B cell (primary cell): ENCODE measurements at regions not wholly inside any gene's neighbourhood (a gene's known extent, or its start where the extent isn't known, plus 50 kb on each side); places are given as distances from the start of the nearest gene placed in this dataset.

Experiments used
- ATAC-seq: fragments of 200-7000 bp; cut with Tn5 transposase; one replicate; pipeline ENCODE4 v1.10.0; 2021; ENCODE audit warnings: low read depth, mild to moderate bottlenecking, moderate number of reproducible peaks, moderate library complexity
- CTCF ChIA-PET: fragments of 350-600 bp; sonication (Branson Sonifier 250); formaldehyde crosslinking; loops from one replicate; lab custom pipeline; 2021; ENCODE audit warnings: antibody characterized with exemption, inconsistent platforms; lab: Charles Lee
- POLR2A ChIA-PET: fragments of 350-600 bp; sonication (Branson Sonifier 250); formaldehyde crosslinking; loops from one replicate; lab custom pipeline; 2021; ENCODE audit warnings: antibody characterized with exemption; lab: Charles Lee
- DNase-seq: peaks from one replicate; pipeline ENCODE4 v3.0.0; 2013
- H2AFZ ChIP-seq: 2 replicates; pipeline ENCODE4 v1.6.1; 2012; ENCODE audit warnings: mild to moderate bottlenecking, low read depth, low read length; ENCODE audit not compliant: insufficient read depth, poor library complexity, severe bottlenecking
- H3K27ac ChIP-seq, 2 donors: 1 replicate in 1 of 2; 2 replicates in 1 of 2; pipeline ENCODE4 v1.5.1; 2012 to 2013; ENCODE audit warnings: low read length in 2 of 2, mild to moderate bottlenecking in 2 of 2, moderate library complexity in 1 of 2
- H3K27me3 ChIP-seq, 4 experiments: fragments of 200-600 bp in 1 of 4; sonication (generic) in 1 of 4; replicated peaks in 1 of 4; 1 replicate in 2 of 4; 2 replicates in 2 of 4; pipeline versions ENCODE4 v1.6.1 to v1.7.0; 2013 to 2016; ENCODE audit warnings: low read length in 3 of 4, mild to moderate bottlenecking in 2 of 4, mixed read lengths in 1 of 4, moderate library complexity in 1 of 4; ENCODE audit not compliant: insufficient read depth in 4 of 4, control insufficient read depth in 3 of 4; ENCODE audit errors: control extremely low read depth in 1 of 4
- H3K36me3 ChIP-seq, 2 experiments: replicated peaks in 1 of 2; 1 replicate in 1 of 2; 2 replicates in 1 of 2; pipeline versions ENCODE4 v1.6.1 to v1.7.1; 2013; ENCODE audit warnings: low read length in 1 of 2; ENCODE audit not compliant: insufficient read depth in 2 of 2, control insufficient read depth in 1 of 2; ENCODE audit errors: control extremely low read depth in 1 of 2, extremely low read depth in 1 of 2
- H3K4me1 ChIP-seq, 2 donors: fragments of 200-600 bp in 1 of 2; sonication (generic) in 1 of 2; 1 replicate in 1 of 2; 2 replicates in 1 of 2; pipeline versions ENCODE4 v1.5.1 to v1.6.1; 2013 to 2017; ENCODE audit warnings: low read length in 2 of 2; ENCODE audit not compliant: control insufficient read depth in 2 of 2, insufficient read depth in 2 of 2
- H3K4me2 ChIP-seq: replicated peaks from 2 replicates; pipeline ENCODE3; 2012; ENCODE audit warnings: mild to moderate bottlenecking, low read depth, low read length; ENCODE audit not compliant: poor library complexity, severe bottlenecking
- H3K4me3 ChIP-seq, 5 experiments: fragments of 200-600 bp in 1 of 5; sonication (generic) in 1 of 5; 1 replicate in 3 of 5; 2 replicates in 2 of 5; pipeline versions ENCODE4 v1.5.1 to v1.7.0; 2011 to 2016; ENCODE audit warnings: low read length in 4 of 5, mild to moderate bottlenecking in 4 of 5, low read depth in 2 of 5, control low read depth in 1 of 5, moderate library complexity in 1 of 5; ENCODE audit not compliant: insufficient read depth in 1 of 5; ENCODE audit errors: control extremely low read depth in 1 of 5, extremely low read depth in 1 of 5
- H3K79me2 ChIP-seq: fragments of 200-600 bp; sonication (generic); one replicate; pipeline ENCODE4 v1.6.0; 2016; ENCODE audit warnings: low read length; ENCODE audit not compliant: control insufficient read depth, insufficient read depth
- H3K9ac ChIP-seq: fragments of 200-600 bp; sonication (generic); 2 replicates; pipeline ENCODE4 v1.6.1; 2017; ENCODE audit warnings: mild to moderate bottlenecking, low read length, moderate library complexity
- H3K9me3 ChIP-seq, 3 donors: one replicate each; pipeline versions ENCODE4 v1.6.1 to v1.7.1; 2013; ENCODE audit warnings: low read length in 2 of 3; ENCODE audit not compliant: control insufficient read depth in 2 of 3, insufficient read depth in 1 of 3; ENCODE audit errors: control extremely low read depth in 1 of 3
- H4K20me1 ChIP-seq: 2 replicates; pipeline ENCODE4 v1.6.0; 2012; ENCODE audit warnings: mild to moderate bottlenecking, low read length; ENCODE audit not compliant: insufficient read depth, control insufficient read depth, poor library complexity, severe bottlenecking
- H3K27ac Mint-ChIP-seq: one replicate; pipeline ENCODE4 v1.8.0; 2021; ENCODE audit warnings: mixed read lengths
- H3K27me3 Mint-ChIP-seq: one replicate; pipeline ENCODE4 v1.8.0; 2021; ENCODE audit warnings: mixed read lengths
- H3K4me1 Mint-ChIP-seq: one replicate; pipeline ENCODE4 v1.8.0; 2021; ENCODE audit warnings: mixed read lengths
- H3K4me3 Mint-ChIP-seq: one replicate; pipeline ENCODE4 v1.8.0; 2021; ENCODE audit warnings: mixed read lengths
- H3K9me3 Mint-ChIP-seq: one replicate; pipeline ENCODE4 v1.8.0; 2022; ENCODE audit warnings: mixed read lengths; ENCODE audit not compliant: insufficient read depth
- CTCF ChIP-seq: fragments of 200-600 bp; IDR thresholded peaks from one replicate; pipeline ENCODE4 v1.8.0; 2022; ENCODE audit warnings: antibody characterized with exemption, mild to moderate bottlenecking
- EZH2 ChIP-seq: IDR thresholded peaks from 2 replicates; pipeline ENCODE4 v1.6.1; 2012; ENCODE audit warnings: borderline replicate concordance, low read depth, mild to moderate bottlenecking, moderate library complexity, low read length; ENCODE audit not compliant: insufficient read depth, poor library complexity, severe bottlenecking
- WGBS: methylation state at CpG from one replicate; pipeline ENCODE4 v1.1.5; 2013; ENCODE audit warnings: missing lambda C conversion rate; ENCODE audit not compliant: insufficient coverage; 5-methylcytosine and 5-hydroxymethylcytosine counted together
- intact Hi-C: fragments of 100-400 bp; cut with micrococcal nuclease; formaldehyde crosslinking; loops from one replicate; pipeline ENCODE4 v1.10.0; 2022

- H4K20me1 ChIP-seq: no peaks in the 10 kb centered on the region
- ChIA-PET CTCF (no interaction called here), POLR2A (no interaction called here)
- H3K4me3 Mint-ChIP-seq: no peak overlapping the region
- H3K27me3 Mint-ChIP-seq: no peaks in the 10 kb centered on the region
- DNase-seq: no peak
- H3K27me3 ChIP-seq: no peaks in the 10 kb centered on the region
- no peak overlapping the region for H2AFZ ChIP-seq
- H3K79me2 ChIP-seq: no peaks in the 10 kb centered on the region
- no peaks in the 10 kb centered on the region for H3K4me1 ChIP-seq
- no peaks in the 10 kb centered on the region for H3K4me1 Mint-ChIP-seq
- no peaks in the 10 kb centered on the region for H3K9me3 ChIP-seq
- H3K9ac ChIP-seq: no peak overlapping the region
- no peaks in the 10 kb centered on the region for H3K36me3 ChIP-seq
- H3K9me3 Mint-ChIP-seq: peaks cover 2% of the 10 kb centered on the region
- no peak overlapping the region for H3K4me3 ChIP-seq
- ATAC-seq: no peak
- no peak for TF ChIP-seq EZH2
- no peak for TF ChIP-seq CTCF
- no peak overlapping the region for H3K27ac Mint-ChIP-seq
- 84% methylated on average over 4 of the region's 4 CpGs for WGBS
- H3K27ac ChIP-seq: no peak overlapping the region
- intact Hi-C loops: no loop called here
- no peak overlapping the region for H3K4me2 ChIP-seq
Measured at GRCh38 chr14:25350802-25351201, 300.9 kb upstream of the STXBP6 start.

GRCh38 chr14:25350021-25350420 lies 300.1 kb upstream of the STXBP6 start:
- POLR2A ChIA-PET: no interaction called here
- WGBS: 100% methylated on average over 1 of the region's 3 CpGs
- ATAC-seq: no peak

More at GRCh38 chr14:25350021-25350420, 300.1 kb upstream of the STXBP6 start:
- no peak overlapping the region for H3K9ac ChIP-seq
- H3K27me3 ChIP-seq: no peaks in the 10 kb centered on the region
- no peak overlapping the region for H3K4me3 ChIP-seq
- no peak overlapping the region for H3K27ac ChIP-seq
- no peak overlapping the region for H3K4me2 ChIP-seq
- no peaks in the 10 kb centered on the region for H3K4me1 ChIP-seq
- no peaks in the 10 kb centered on the region for H3K79me2 ChIP-seq
- no peaks in the 10 kb centered on the region for H3K9me3 ChIP-seq
- Mint-ChIP-seq H3K9me3 (peaks cover under 1% of the 10 kb centered on the region), H3K27me3 (no peaks in the 10 kb centered on the region), H3K27ac (no peak overlapping the region), H3K4me3 (no peak overlapping the region), H3K4me1 (no peaks in the 10 kb centered on the region)
- DNase-seq: no peak
- intact Hi-C loops: no loop called here
- H2AFZ ChIP-seq: no peak overlapping the region
- no peaks in the 10 kb centered on the region for H4K20me1 ChIP-seq
- CTCF ChIA-PET: no interaction called here
- H3K36me3 ChIP-seq: no peaks in the 10 kb centered on the region
- TF ChIP-seq EZH2 (no peak), CTCF (no peak)
